ENCODE measurements at regions not wholly inside any gene's neighbourhood (a gene's known extent, or its start where the extent isn't known, plus 50 kb on each side); places are given as distances from the start of the nearest gene placed in this dataset.

GRCh38 chr18:40917056-40917455 lies 1038.0 kb upstream of the PIK3C3 start:
- Histone ChIP-seq H3K79me2 (ENCODE audit: insufficient read depth, low read length) (no peaks in the 10 kb centered on the region), H2AFZ (ENCODE audit: low read depth, low read length, severe bottlenecking) (no peak overlapping the region), H3K9me2 (replicated peaks; ENCODE audit: insufficient read depth, low read length) (no peaks in the 10 kb centered on the region), H3K4me3 (ENCODE audit: insufficient read depth, low read length, poor library complexity, severe bottlenecking) (no peak overlapping the region), H3F3A (ENCODE audit: insufficient read depth) (no peaks in the 10 kb centered on the region), H3K27me3 (ENCODE audit: low read length) (no peaks in the 10 kb centered on the region), H3K4me2 (ENCODE audit: low read depth, low read length, poor library complexity, severe bottlenecking) (no peak overlapping the region), H3K9me3 (ENCODE audit: insufficient read depth, low read length) (0 out of 2 replicates have a peak, but pooled peaks cover 3% of the 10 kb centered on the region), H3K9ac (ENCODE audit: low read length) (no peak overlapping the region), H4K20me1 (ENCODE audit: low read depth, low read length) (no peaks in the 10 kb centered on the region), H3K36me3 (ENCODE audit: low read length) (no peaks in the 10 kb centered on the region), H3K27ac (ENCODE audit: low read depth, low read length) (no peak overlapping the region)
- TF ChIP-seq CTCF (IDR thresholded peaks at IDR 0.05; ENCODE audit: insufficient read depth, low read length, poor library complexity, severe bottlenecking): no peak
- TF ChIP-seq EZH2phosphoT487 (conservative IDR thresholded peaks at IDR 0.05; ENCODE audit: low read length): no peak

- no peak for TF ChIP-seq CTCF (IDR thresholded peaks at IDR 0.05; ENCODE audit: insufficient read depth, low read length, poor library complexity, severe bottlenecking)
- TF ChIP-seq EZH2phosphoT487 (conservative IDR thresholded peaks at IDR 0.05; ENCODE audit: low read length): no peak
- H3K9me3 ChIP-seq (ENCODE audit: insufficient read depth, low read length): no peaks in the 10 kb centered on the region
- H3K27ac ChIP-seq (ENCODE audit: low read depth, low read length): no peak overlapping the region
- no peak overlapping the region for H2AFZ ChIP-seq (ENCODE audit: low read depth, low read length, severe bottlenecking)
- H3K9me2 ChIP-seq (replicated peaks; ENCODE audit: insufficient read depth, low read length): no peaks in the 10 kb centered on the region
- H3K4me3 ChIP-seq (ENCODE audit: insufficient read depth, low read length, poor library complexity, severe bottlenecking): no peak overlapping the region
- H4K20me1 ChIP-seq (ENCODE audit: low read depth, low read length): no peaks in the 10 kb centered on the region
- no peak overlapping the region for H3K9ac ChIP-seq (ENCODE audit: low read length)
- no peaks in the 10 kb centered on the region for H3K27me3 ChIP-seq (ENCODE audit: low read length)
- H3K79me2 ChIP-seq (ENCODE audit: insufficient read depth, low read length): no peaks in the 10 kb centered on the region
- no peaks in the 10 kb centered on the region for H3K36me3 ChIP-seq (ENCODE audit: low read length)
- H3F3A ChIP-seq (ENCODE audit: insufficient read depth): no peaks in the 10 kb centered on the region
- H3K4me2 ChIP-seq (ENCODE audit: low read depth, low read length, poor library complexity, severe bottlenecking): no peak overlapping the region
Measured at GRCh38 chr18:40915724-40916123, 1039.3 kb upstream of the PIK3C3 start.

- no peak overlapping the region for H3K4me3 ChIP-seq (ENCODE audit: insufficient read depth, low read length, poor library complexity, severe bottlenecking)
- H3K79me2 ChIP-seq (ENCODE audit: insufficient read depth, low read length): no peaks in the 10 kb centered on the region
- no peaks in the 10 kb centered on the region for H3K36me3 ChIP-seq (ENCODE audit: low read length)
- H2AFZ ChIP-seq (ENCODE audit: low read depth, low read length, severe bottlenecking): no peak overlapping the region
- H3K9me2 ChIP-seq (replicated peaks; ENCODE audit: insufficient read depth, low read length): no peaks in the 10 kb centered on the region
- no peak overlapping the region for H3K9ac ChIP-seq (ENCODE audit: low read length)
- H3K27me3 ChIP-seq (ENCODE audit: low read length): no peaks in the 10 kb centered on the region
- H3K9me3 ChIP-seq (ENCODE audit: insufficient read depth, low read length): no peaks in the 10 kb centered on the region
- TF ChIP-seq EZH2phosphoT487 (conservative IDR thresholded peaks at IDR 0.05; ENCODE audit: low read length) (no peak), CTCF (IDR thresholded peaks at IDR 0.05; ENCODE audit: insufficient read depth, low read length, poor library complexity, severe bottlenecking) (no peak)
- H3F3A ChIP-seq (ENCODE audit: insufficient read depth): no peaks in the 10 kb centered on the region
- H3K4me2 ChIP-seq (ENCODE audit: low read depth, low read length, poor library complexity, severe bottlenecking): no peak overlapping the region
- H3K27ac ChIP-seq (ENCODE audit: low read depth, low read length): no peak overlapping the region
- no peaks in the 10 kb centered on the region for H4K20me1 ChIP-seq (ENCODE audit: low read depth, low read length)
Measured at GRCh38 chr18:40911582-40912254, 1043.3 kb upstream of the PIK3C3 start.

Measured in SU-DHL-6 (cell line).